ENCODE measurements at regions not wholly inside any gene's neighbourhood (a gene's known extent, or its start where the extent isn't known, plus 50 kb on each side); places are given as distances from the start of the nearest gene placed in this dataset.
"Not testable (repeated sequence)": the region's sequence is repeated elsewhere in the genome, so short reads cannot be mapped to it uniquely, and the experiment has no call there.

- H2BK5ac ChIP-seq (ENCODE audit: low read depth, low read length); H3K9ac ChIP-seq (replicated peaks in 1 of 4; ENCODE audit: extremely low read depth in 1 of 4, low read depth in 3 of 4, low read length in 3 of 4); H4K20me1 ChIP-seq (replicated peaks in 1 of 2; ENCODE audit: control insufficient read depth in 1 of 2, insufficient read depth in 2 of 2, low read length in 2 of 2); H2AK5ac ChIP-seq (ENCODE audit: low read depth, low read length); FAIRE-seq; H3K18ac ChIP-seq (ENCODE audit: extremely low read depth, low read length); H3K23ac ChIP-seq (ENCODE audit: insufficient read length); H3K4me1 ChIP-seq (replicated peaks in 1 of 4; ENCODE audit: control insufficient read depth in 3 of 4, insufficient read depth in 4 of 4, low read length in 3 of 4); H3K4me2 ChIP-seq (ENCODE audit: insufficient read depth in 1 of 2, low read depth in 2 of 2, low read length in 2 of 2); POLR2A ChIA-PET (ENCODE audit: partially characterized antibody); H3K23me2 ChIP-seq (ENCODE audit: low read depth, low read length); H3K79me1 ChIP-seq (ENCODE audit: low read depth, low read length); H3K4ac ChIP-seq (replicated peaks; ENCODE audit: insufficient read length, low read depth, low read length); H3K27me3 ChIP-seq (replicated peaks in 1 of 4; ENCODE audit: control insufficient read depth in 3 of 4, extremely low read depth in 1 of 4, insufficient read depth in 3 of 4, low read length in 3 of 4); H2BK12ac ChIP-seq (ENCODE audit: low read depth, low read length); H2BK120ac ChIP-seq (replicated peaks; ENCODE audit: low read depth, low read length); H3K79me2 ChIP-seq (ENCODE audit: control insufficient read depth in 1 of 2, insufficient read depth in 2 of 2, low read length in 2 of 2); H2AFZ ChIP-seq (ENCODE audit: low read length); H3K27ac ChIP-seq (ENCODE audit: low read depth, low read length); H4K5ac ChIP-seq (ENCODE audit: insufficient read length, low read depth, low read length); H2BK15ac ChIP-seq (ENCODE audit: low read length); H2BK20ac ChIP-seq (ENCODE audit: low read length); H4K8ac ChIP-seq (ENCODE audit: extremely low read depth, insufficient read depth, low read length); H4K91ac ChIP-seq (replicated peaks; ENCODE audit: insufficient read length, low read length); H3K14ac ChIP-seq (ENCODE audit: insufficient read length); H3K9me3 ChIP-seq (ENCODE audit: insufficient read depth in 2 of 2, low read depth in 1 of 2, low read length in 1 of 2); H3K36me3 ChIP-seq (ENCODE audit: control insufficient read depth in 2 of 4, insufficient read depth in 4 of 4, low read length in 3 of 4); H3K56ac ChIP-seq (replicated peaks; ENCODE audit: insufficient read length, low read depth, low read length); H3K4me3 ChIP-seq (ENCODE audit: extremely low read depth in 1 of 4, insufficient read depth in 2 of 4, low read depth in 3 of 4, low read length in 4 of 4): not testable (repeated sequence)
- TF ChIP-seq CTCF (IDR thresholded peaks at IDR 0.05; ENCODE audit: control extremely low read depth in 1 of 3, insufficient read depth in 1 of 3, low read depth in 1 of 3, low read length in 3 of 3) (peak; percentile 7 to 48 (median 37)), RAD21 (IDR thresholded peaks at IDR 0.05 in 1 of 2, conservative IDR thresholded peaks at IDR 0.05 in 1 of 2; ENCODE audit: low read depth in 2 of 2, low read length in 2 of 2) (peak; percentile 59 to 60)
- peak in 1 of 2 experiments; percentile 3 for DNase-seq (ENCODE audit: low read depth in 1 of 2, low spot score in 2 of 2)
- WGBS, 2 experiments (ENCODE audit: extremely low coverage in 1 of 2, insufficient coverage in 1 of 2, insufficient read length in 1 of 2, insufficient replicate concordance in 2 of 2, low coverage in 1 of 2, low lambda C conversion rate in 2 of 2, missing lambda C conversion rate in 1 of 2) = 25% methylated on average over 4 of the region's 4 CpGs; no CpG with 5 or more reads in 1 of the 2 experiments
- CTCF ChIA-PET (ENCODE audit: partially characterized antibody) = interaction anchor here (1.0 kb wide), 1 partner anchor 8 kb away, joined by 3 read pairs; no protein-coding TSS in a partner anchor
These were observed 112.2 kb upstream of the CCZ1B start for GRCh38 chr7:6938284-6938683.
